ENCODE measurements at regions not wholly inside any gene's neighbourhood (a gene's known extent, or its start where the extent isn't known, plus 50 kb on each side); places are given as distances from the start of the nearest gene placed in this dataset.

GRCh38 chrX:94051926-94052325, 377.9 kb downstream of the FAM133A start:
- Histone ChIP-seq H3K9me3 (ENCODE audit: insufficient read depth in 2 of 2, low read depth in 1 of 2, low read length in 1 of 2) (no peaks in the 10 kb centered on the region), H4K91ac (replicated peaks; ENCODE audit: insufficient read length, low read length) (no peak overlapping the region), H3K79me1 (ENCODE audit: low read depth, low read length) (no peaks in the 10 kb centered on the region), H4K20me1 (replicated peaks in 1 of 2; ENCODE audit: control insufficient read depth in 1 of 2, insufficient read depth in 2 of 2, low read length in 2 of 2) (no peaks in the 10 kb centered on the region), H3K79me2 (ENCODE audit: control insufficient read depth in 1 of 2, insufficient read depth in 2 of 2, low read length in 2 of 2) (no peaks in the 10 kb centered on the region), H3K18ac (ENCODE audit: extremely low read depth, low read length) (no peak overlapping the region), H3K4ac (replicated peaks; ENCODE audit: insufficient read length, low read depth, low read length) (no peak overlapping the region), H3K27ac (ENCODE audit: low read depth, low read length) (peak overlapping the region; percentile 58; the same call in 1 of the 2 replicates), H4K5ac (ENCODE audit: insufficient read length, low read depth, low read length) (no peak overlapping the region), H4K8ac (ENCODE audit: extremely low read depth, insufficient read depth, low read length) (no peak overlapping the region), H3K4me1 (replicated peaks in 1 of 4; ENCODE audit: control insufficient read depth in 3 of 4, insufficient read depth in 4 of 4, low read length in 3 of 4) (peaks cover 0 to 12% (median 3%) of the 10 kb centered on the region in 4 experiments; a peak in 2 of 7 replicates), H3K56ac (replicated peaks; ENCODE audit: insufficient read length, low read depth, low read length) (no peak overlapping the region), H2BK5ac (ENCODE audit: low read depth, low read length) (no peak overlapping the region), H2AFZ (ENCODE audit: low read length) (no peak overlapping the region), H3K14ac (ENCODE audit: insufficient read length) (no peak overlapping the region), H3K9ac (replicated peaks in 1 of 4; ENCODE audit: extremely low read depth in 1 of 4, low read depth in 3 of 4, low read length in 3 of 4) (no peak overlapping the region), H2BK12ac (ENCODE audit: low read depth, low read length) (no peak overlapping the region), H3K36me3 (ENCODE audit: control insufficient read depth in 2 of 4, insufficient read depth in 4 of 4, low read length in 3 of 4) (no peaks in the 10 kb centered on the region), H3K4me2 (ENCODE audit: insufficient read depth in 1 of 2, low read depth in 2 of 2, low read length in 2 of 2) (peak overlapping the region; percentile 13 to 34; a peak in 1 of 4 replicates), H2BK120ac (replicated peaks; ENCODE audit: low read depth, low read length) (no peak overlapping the region), H2BK15ac (ENCODE audit: low read length) (no peak overlapping the region), H3K27me3 (replicated peaks in 1 of 4; ENCODE audit: control insufficient read depth in 3 of 4, extremely low read depth in 1 of 4, insufficient read depth in 3 of 4, low read length in 3 of 4) (no peaks in the 10 kb centered on the region), H2BK20ac (ENCODE audit: low read length) (no peak overlapping the region), H3K23ac (ENCODE audit: insufficient read length) (no peak overlapping the region), H3K23me2 (ENCODE audit: low read depth, low read length) (no peaks in the 10 kb centered on the region), H3K4me3 (ENCODE audit: extremely low read depth in 1 of 4, insufficient read depth in 2 of 4, low read depth in 3 of 4, low read length in 4 of 4) (no peak overlapping the region; a peak in 1 of 8 replicates), H2AK5ac (ENCODE audit: low read depth, low read length) (no peak overlapping the region)
- FAIRE-seq (no peak), DNase-seq (ENCODE audit: low read depth in 1 of 2, low spot score in 2 of 2) (peak in 1 of 2 experiments; percentile 5)
- POLR2A ChIA-PET (ENCODE audit: partially characterized antibody) = interaction anchor here (0.6 kb wide), 1 partner anchor 179 kb away, joined by 3 read pairs; no protein-coding TSS in a partner anchor
- no peak for TF ChIP-seq CTCF (IDR thresholded peaks at IDR 0.05; ENCODE audit: control extremely low read depth in 1 of 3, insufficient read depth in 1 of 3, low read depth in 1 of 3, low read length in 3 of 3)
- TF ChIP-seq TAF7 (optimal IDR thresholded peaks at IDR 0.05; ENCODE audit: borderline replicate concordance, low read depth, low read length) = no peak
- no peak for TF ChIP-seq ZNF274 (IDR thresholded peaks at IDR 0.05; ENCODE audit: borderline replicate concordance, extremely low read depth, low read length)
- TF ChIP-seq CHD2 (IDR thresholded peaks at IDR 0.05; ENCODE audit: low read length) = no peak
- TF ChIP-seq HDAC2 (IDR thresholded peaks at IDR 0.05; ENCODE audit: borderline replicate concordance in 1 of 2, low read depth in 2 of 2, low read length in 2 of 2) = no peak
- TF ChIP-seq RAD21 (IDR thresholded peaks at IDR 0.05 in 1 of 2, conservative IDR thresholded peaks at IDR 0.05 in 1 of 2; ENCODE audit: low read depth in 2 of 2, low read length in 2 of 2) = no peak
- TF ChIP-seq NANOG (IDR thresholded peaks at IDR 0.05; ENCODE audit: insufficient read depth, low read depth, low read length, poor library complexity, severe bottlenecking) = no peak
- CTCF ChIA-PET (ENCODE audit: partially characterized antibody) = interaction anchor here (0.6 to 1.3 kb wide), 2 partner anchors 9 to 21 kb away, joined by 3 read pairs; no protein-coding TSS in a partner anchor
- 6% methylated on average over 2 of the region's 2 CpGs; no CpG with 5 or more reads in 1 of the 2 experiments for WGBS, 2 experiments (ENCODE audit: extremely low coverage in 1 of 2, insufficient coverage in 1 of 2, insufficient read length in 1 of 2, insufficient replicate concordance in 2 of 2, low coverage in 1 of 2, low lambda C conversion rate in 2 of 2, missing lambda C conversion rate in 1 of 2)

All from H1 (cell line).